CD1c-positive myeloid dendritic cell (primary cell): ENCODE measurements at regions not wholly inside any gene's neighbourhood (a gene's known extent, or its start where the extent isn't known, plus 50 kb on each side); places are given as distances from the start of the nearest gene placed in this dataset.
"Not testable (repeated sequence)": the region's sequence is repeated elsewhere in the genome, so short reads cannot be mapped to it uniquely, and the experiment has no call there.

Experiments used
- DNase-seq: peaks from one replicate; pipeline ENCODE4 v3.0.0-alpha.2; 2016; ENCODE audit errors: extremely low spot score

- DNase-seq, result no peak
Observed at GRCh38 chr2:194999771-195000170, 657.3 kb upstream of the SLC39A10 start.

GRCh38 chr2:194992648-194993047 is 664.4 kb upstream of the SLC39A10 start:
- no peak for DNase-seq

- no peak for DNase-seq
Observed at GRCh38 chr2:194985258-194985657, 671.8 kb upstream of the SLC39A10 start.

- DNase-seq, result no peak
Observed at GRCh38 chr2:194962254-194962653, 694.8 kb upstream of the SLC39A10 start.

- no peak for DNase-seq
Observed at GRCh38 chr2:194954218-194954617, 702.8 kb upstream of the SLC39A10 start.

GRCh38 chr2:194946826-194947225 is 710.2 kb upstream of the SLC39A10 start:
- no peak for DNase-seq

GRCh38 chr2:194938066-194938465 is 719.0 kb upstream of the SLC39A10 start:
- no peak for DNase-seq

- no peak for DNase-seq
Observed at GRCh38 chr2:194927489-194927888, 729.5 kb upstream of the SLC39A10 start.

GRCh38 chr2:194926873-194927272 is 730.2 kb upstream of the SLC39A10 start:
- no peak for DNase-seq

GRCh38 chr2:194925742-194926141 is 731.3 kb upstream of the SLC39A10 start:
- DNase-seq, result no peak

- DNase-seq, result no peak
Observed at GRCh38 chr2:194917519-194917918, 739.5 kb upstream of the SLC39A10 start.

GRCh38 chr2:194915485-194915884 is 741.5 kb upstream of the SLC39A10 start:
- DNase-seq, result no peak

- no peak for DNase-seq
Observed at GRCh38 chr2:194907569-194907968, 749.5 kb upstream of the SLC39A10 start.

- DNase-seq, result no peak
Observed at GRCh38 chr2:194896871-194897270, 760.2 kb upstream of the SLC39A10 start.

- no peak for DNase-seq
Observed at GRCh38 chr2:194883711-194884110, 773.3 kb upstream of the SLC39A10 start.

GRCh38 chr2:194870974-194871535 is 786.0 kb upstream of the SLC39A10 start:
- DNase-seq, result no peak

GRCh38 chr2:194867328-194867727 is 789.7 kb upstream of the SLC39A10 start:
- DNase-seq, result no peak

GRCh38 chr2:194854941-194855340 is 802.1 kb upstream of the SLC39A10 start:
- DNase-seq, result no peak

GRCh38 chr2:194842871-194843270 is 814.2 kb upstream of the SLC39A10 start:
- DNase-seq, result no peak

GRCh38 chr2:194834371-194834770 is 822.7 kb upstream of the SLC39A10 start:
- DNase-seq, result not testable (repeated sequence)

GRCh38 chr2:194826241-194826640 is 830.8 kb upstream of the SLC39A10 start:
- DNase-seq, result no peak

- DNase-seq, result no peak
Observed at GRCh38 chr2:194824450-194824849, 832.6 kb upstream of the SLC39A10 start.

- no peak for DNase-seq
Observed at GRCh38 chr2:194822657-194823056, 834.4 kb upstream of the SLC39A10 start.

- DNase-seq, result no peak
Observed at GRCh38 chr2:194822097-194822496, 834.9 kb upstream of the SLC39A10 start.
